WERI-Rb-1 (cell line): ENCODE measurements at regions not wholly inside any gene's neighbourhood (a gene's known extent, or its start where the extent isn't known, plus 50 kb on each side); places are given as distances from the start of the nearest gene placed in this dataset.

ENCODE experiments used
- DNase-seq: peaks from one replicate; pipeline ENCODE4 v3.0.0-alpha.2; 2020
- H3K27ac ChIP-seq: fragments of 250-450 bp; sonication (Bioruptor Pico); 2 replicates; pipeline ENCODE4 v1.5.1; 2020; ENCODE audit warnings: mild to moderate bottlenecking, moderate library complexity
- H3K27me3 ChIP-seq: fragments of 250-450 bp; sonication (Bioruptor Pico); 2 replicates; pipeline ENCODE4 v1.5.1; 2021; ENCODE audit warnings: mild to moderate bottlenecking, low read depth, moderate library complexity; ENCODE audit not compliant: insufficient read depth, severe bottlenecking
- H3K36me3 ChIP-seq: fragments of 250-450 bp; sonication (Bioruptor Pico); 2 replicates; pipeline ENCODE4 v1.5.1; 2020; ENCODE audit warnings: mild to moderate bottlenecking, moderate library complexity
- H3K4me3 ChIP-seq: 2 replicates; pipeline ENCODE4 v1.5.1; 2011; ENCODE audit warnings: low read depth, mild to moderate bottlenecking, control low read depth, low read length
- H3K9me3 ChIP-seq: fragments of 250-450 bp; sonication (Bioruptor Pico); 2 replicates; pipeline ENCODE4 v1.5.1; 2021; ENCODE audit warnings: mild to moderate bottlenecking, moderate library complexity; ENCODE audit not compliant: severe bottlenecking
- CTCF ChIP-seq: IDR thresholded peaks from 2 replicates; pipeline ENCODE4 v1.5.1; 2011; ENCODE audit warnings: low read depth, mild to moderate bottlenecking, control low read depth, inconsistent platforms, low read length

GRCh38 chr1:175881246-175881976 is 138.0 kb upstream of the TNR start:
- H3K9me3 ChIP-seq: no peaks in the 10 kb centered on the region
- H3K27ac ChIP-seq: no peak overlapping the region
- DNase-seq: no peak
- no peak overlapping the region for H3K4me3 ChIP-seq
- H3K36me3 ChIP-seq: no peaks in the 10 kb centered on the region
- no peaks in the 10 kb centered on the region for H3K27me3 ChIP-seq
- TF ChIP-seq CTCF: no peak

GRCh38 chr1:175878775-175879174 is 135.4 kb upstream of the TNR start:
- no peaks in the 10 kb centered on the region for H3K27me3 ChIP-seq
- H3K4me3 ChIP-seq: no peak overlapping the region
- H3K36me3 ChIP-seq: no peaks in the 10 kb centered on the region
- DNase-seq: no peak
- TF ChIP-seq CTCF: no peak
- no peak overlapping the region for H3K27ac ChIP-seq
- no peaks in the 10 kb centered on the region for H3K9me3 ChIP-seq

DNA sequence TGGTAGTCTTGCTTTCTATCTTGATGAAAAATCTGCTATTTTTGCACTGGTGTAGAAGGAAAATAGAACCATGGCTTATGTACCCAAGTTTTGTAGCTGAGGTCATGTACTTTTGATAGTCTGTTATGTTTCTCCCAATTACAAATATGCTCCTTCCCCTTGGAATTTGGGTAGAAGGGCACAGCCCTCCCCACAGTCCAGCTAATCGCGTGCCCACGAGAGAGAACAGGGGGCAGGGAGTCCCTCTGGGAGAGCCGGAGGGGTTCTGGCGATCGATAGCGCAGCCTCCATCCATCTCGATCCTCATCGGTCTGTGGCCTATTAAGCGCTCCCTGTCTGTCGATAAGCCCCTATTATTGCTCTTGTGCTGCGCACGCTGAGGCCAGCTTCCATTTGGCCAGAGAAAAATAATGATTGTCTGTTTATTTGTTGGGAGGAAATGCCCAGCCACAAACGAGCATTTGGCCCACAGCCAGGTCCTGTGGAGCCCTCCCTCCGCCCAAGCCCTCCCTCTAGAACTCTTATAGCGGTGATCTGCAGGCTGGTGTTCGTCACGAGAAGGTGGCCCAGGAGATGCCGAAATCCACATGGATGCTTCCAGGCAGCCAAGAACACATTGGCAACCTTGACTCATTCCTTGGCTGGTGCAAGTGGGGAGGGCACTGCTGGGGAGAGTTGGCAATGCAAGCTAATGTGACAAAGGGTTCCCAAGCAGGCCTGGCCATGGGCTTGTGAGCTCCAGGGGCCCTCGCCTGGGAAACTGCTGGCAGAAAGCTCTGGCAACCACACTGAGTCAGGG is 134.7 kb upstream of the TNR start:
- TF ChIP-seq CTCF: no peak
- no peaks in the 10 kb centered on the region for H3K9me3 ChIP-seq
- no peak overlapping the region for H3K4me3 ChIP-seq
- H3K27me3 ChIP-seq: no peaks in the 10 kb centered on the region
- no peaks in the 10 kb centered on the region for H3K36me3 ChIP-seq
- no peak overlapping the region for H3K27ac ChIP-seq
- DNase-seq: no peak

- H3K36me3 ChIP-seq: no peaks in the 10 kb centered on the region
- no peak for DNase-seq
- H3K4me3 ChIP-seq: no peak overlapping the region
- no peak for TF ChIP-seq CTCF
- H3K27ac ChIP-seq: no peak overlapping the region
- no peaks in the 10 kb centered on the region for H3K9me3 ChIP-seq
- H3K27me3 ChIP-seq: no peaks in the 10 kb centered on the region
Measured at GRCh38 chr1:175875556-175875955, 132.2 kb upstream of the TNR start.

- Histone ChIP-seq H3K36me3 (no peaks in the 10 kb centered on the region), H3K9me3 (no peaks in the 10 kb centered on the region), H3K27me3 (no peaks in the 10 kb centered on the region), H3K27ac (no peak overlapping the region), H3K4me3 (no peak overlapping the region)
- TF ChIP-seq CTCF: no peak
- DNase-seq: no peak
Measured at GRCh38 chr1:175874081-175874480, 130.7 kb upstream of the TNR start.
